C4-2B (cell line): ENCODE measurements at regions not wholly inside any gene's neighbourhood (a gene's known extent, or its start where the extent isn't known, plus 50 kb on each side); places are given as distances from the start of the nearest gene placed in this dataset.

ENCODE experiments used
- H3K27ac ChIP-seq: fragments of 450-650 bp; 2 replicates; pipeline ENCODE4 v1.5.1; 2017
- CTCF ChIP-seq: fragments of 450-650 bp; conservative IDR thresholded peaks from 2 replicates; pipeline ENCODE4 v1.5.1; 2017; ENCODE audit warnings: mild to moderate bottlenecking
- ZFX ChIP-seq: fragments of 450-650 bp; IDR thresholded peaks from 2 replicates; pipeline ENCODE4 v1.6.1; 2017

- no peak for TF ChIP-seq CTCF
- no peak for TF ChIP-seq ZFX
- no peak overlapping the region for H3K27ac ChIP-seq
Observed at GRCh38 chr2:66982766-66983165, 414.4 kb upstream of the ETAA1 start.

DNA sequence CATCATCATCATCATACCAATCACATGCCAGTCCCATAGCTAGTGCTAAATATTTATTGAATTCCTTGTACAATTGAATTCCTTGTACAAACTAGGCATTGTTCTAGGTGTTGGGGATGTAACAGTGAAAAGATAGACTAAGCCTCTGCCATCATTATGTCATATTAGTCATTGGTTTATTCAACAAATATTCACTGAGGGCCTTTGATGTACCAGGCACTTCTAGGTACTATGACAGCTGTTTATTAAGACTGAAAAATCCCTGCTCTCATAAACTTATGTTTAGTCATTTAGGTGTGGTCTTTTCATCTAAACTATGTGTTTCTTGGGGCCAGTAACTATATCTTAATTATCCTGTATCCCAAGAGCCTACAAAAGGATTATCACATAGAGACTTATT lies 412.3 kb upstream of the ETAA1 start:
- no peak overlapping the region for H3K27ac ChIP-seq
- TF ChIP-seq CTCF = no peak
- TF ChIP-seq ZFX = no peak

- TF ChIP-seq CTCF (no peak), ZFX (no peak)
- H3K27ac ChIP-seq = no peak overlapping the region
Observed at GRCh38 chr2:66985906-66986305, 411.2 kb upstream of the ETAA1 start.

DNA sequence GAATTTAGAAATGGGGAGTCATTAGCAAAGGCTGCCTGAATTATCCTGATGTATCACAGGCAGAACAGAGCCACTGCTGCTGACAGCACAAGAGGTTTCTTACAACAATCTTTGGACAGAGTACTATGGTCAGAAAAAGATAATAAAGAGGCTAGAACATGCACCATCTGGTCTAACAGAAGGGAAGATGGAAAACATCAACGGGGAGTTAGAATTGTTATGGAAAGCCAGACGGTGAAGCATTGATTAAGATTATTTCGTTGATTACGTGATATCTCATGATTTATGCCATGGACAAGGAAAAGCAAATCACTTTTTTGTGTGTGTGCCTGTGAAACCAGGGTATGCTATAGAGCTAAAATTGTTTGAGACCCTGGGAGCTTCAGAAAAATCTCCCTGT lies 409.4 kb upstream of the ETAA1 start:
- H3K27ac ChIP-seq = no peak overlapping the region
- TF ChIP-seq ZFX (no peak), CTCF (no peak)

- TF ChIP-seq CTCF = no peak
- no peak for TF ChIP-seq ZFX
- H3K27ac ChIP-seq = no peak overlapping the region
Observed at GRCh38 chr2:66994654-66995053, 402.5 kb upstream of the ETAA1 start.

DNA sequence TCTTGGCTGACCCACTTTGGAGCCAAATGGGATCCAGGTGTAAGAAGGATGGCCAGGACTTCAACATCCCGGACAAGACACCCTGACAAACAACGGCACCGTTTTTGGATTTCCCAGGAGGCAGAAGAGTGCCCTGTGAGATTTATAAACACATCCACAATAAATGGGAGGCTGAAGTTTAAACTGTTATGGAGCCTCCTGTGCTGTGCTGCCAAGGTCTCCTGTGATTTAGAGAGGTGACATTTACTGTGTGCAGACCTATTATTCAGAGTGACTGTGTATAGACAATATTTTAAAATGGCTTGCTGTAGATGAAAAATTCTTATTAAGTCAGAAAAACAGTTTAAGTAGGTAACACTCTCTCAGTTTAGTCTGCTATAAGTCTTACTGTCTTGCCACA lies 401.5 kb upstream of the ETAA1 start:
- no peak for TF ChIP-seq CTCF
- TF ChIP-seq ZFX = no peak

DNA sequence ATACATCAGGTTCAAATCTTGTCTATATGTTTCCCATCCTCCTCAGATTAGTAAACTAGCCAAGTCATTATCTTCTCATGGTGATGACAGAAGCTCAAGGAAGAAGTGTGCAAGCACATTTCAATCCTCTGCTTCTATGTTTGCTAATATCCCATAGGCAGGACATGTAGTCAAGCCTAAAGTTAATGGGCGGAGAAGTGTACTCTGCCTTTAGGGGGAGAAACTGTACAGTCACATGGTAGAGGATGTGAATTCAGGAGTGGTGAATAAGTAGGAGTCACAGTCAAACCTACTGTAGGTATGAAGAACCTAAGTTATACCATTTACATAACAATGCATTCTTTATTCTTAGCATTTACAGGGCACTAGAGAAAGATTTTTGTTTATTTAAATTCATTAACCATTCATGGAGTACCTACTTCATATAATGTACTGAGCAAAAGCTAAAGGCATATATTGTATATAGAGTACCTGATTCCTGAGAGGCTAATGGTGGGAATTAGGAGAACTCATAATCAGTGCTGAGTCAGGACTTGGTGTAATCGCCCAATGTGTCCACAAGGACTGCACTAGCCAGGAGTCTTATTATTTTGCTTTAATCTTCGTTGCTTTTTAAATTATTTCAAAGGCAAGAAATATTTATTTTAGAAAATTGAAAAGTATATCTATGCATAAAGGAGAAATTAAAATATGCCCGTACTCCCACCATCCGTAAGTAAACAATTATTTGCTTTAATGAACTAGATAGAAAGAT lies 394.3 kb upstream of the ETAA1 start:
- TF ChIP-seq CTCF (no peak; the same call in 1 of the 2 replicates), ZFX (no peak)
- H3K27ac ChIP-seq = no peak overlapping the region

More for the DNA sequence above, 401.5 kb upstream of the ETAA1 start:
- no peak overlapping the region for H3K27ac ChIP-seq
